Dermis blood vessel endothelial cell (primary cell): ENCODE measurements at regions not wholly inside any gene's neighbourhood (a gene's known extent, or its start where the extent isn't known, plus 50 kb on each side); places are given as distances from the start of the nearest gene placed in this dataset.

Source experiments
- DNase-seq: peaks from one replicate; pipeline ENCODE4 v3.0.0; 2010

DNA sequence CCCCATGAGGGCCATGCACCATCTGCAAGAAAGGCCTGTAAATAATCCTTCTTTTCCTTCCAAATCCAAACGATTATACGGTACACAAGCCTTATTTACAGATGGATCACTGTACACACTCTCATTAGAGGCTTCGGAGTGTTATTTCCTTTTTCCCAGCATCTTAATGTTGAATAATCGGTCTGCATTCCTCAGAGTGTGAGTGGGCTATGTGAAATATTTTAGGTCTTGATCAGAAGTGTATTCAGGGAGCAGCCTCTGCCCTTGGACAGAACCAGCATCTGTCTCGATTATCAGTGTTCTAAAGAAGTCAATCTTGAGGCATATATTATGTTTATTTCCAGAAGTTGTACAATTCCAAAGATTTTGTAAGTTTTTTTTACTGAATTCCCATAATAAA, 340.6 kb downstream of the SEC23A start:
- no peak for DNase-seq

DNA sequence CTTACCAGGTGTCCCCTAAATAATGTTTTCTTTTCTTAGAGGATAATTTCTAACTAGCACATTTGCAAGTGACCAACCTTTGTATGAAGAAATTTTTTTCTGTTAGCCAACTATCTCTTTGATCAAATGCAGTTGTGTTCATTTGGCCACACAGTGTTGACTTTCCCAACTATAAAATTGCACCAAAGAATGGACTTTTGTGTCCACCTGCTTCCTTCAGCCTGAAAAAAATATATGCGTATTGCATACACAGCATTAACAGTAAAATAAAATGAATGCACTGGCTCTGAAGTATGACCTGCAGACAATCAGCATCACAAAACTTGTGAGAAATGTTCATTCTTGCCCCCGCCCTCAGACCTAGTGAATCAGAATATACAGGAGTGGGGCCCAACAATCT, 342.0 kb downstream of the SEC23A start:
- no peak for DNase-seq

DNA sequence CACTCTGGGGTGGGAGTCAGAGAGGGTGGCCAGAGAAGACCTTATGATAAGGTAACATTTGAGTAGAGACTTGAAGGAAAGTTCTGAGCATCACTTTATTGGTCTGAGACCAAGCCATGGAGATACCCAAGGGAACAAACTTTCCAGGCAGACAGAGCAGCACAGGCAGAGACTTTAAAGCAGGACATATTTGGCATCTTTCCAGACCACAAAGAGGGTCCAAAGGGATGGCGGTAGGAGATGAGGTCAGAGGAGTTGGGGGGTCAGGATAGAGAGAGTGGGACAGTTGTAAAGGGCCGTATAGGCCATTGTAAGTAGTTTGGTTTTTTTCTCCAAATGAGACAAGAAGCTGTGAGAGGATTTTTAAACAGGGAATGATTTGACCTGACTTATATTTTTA, 344.4 kb downstream of the SEC23A start:
- DNase-seq, result no peak

GRCh38 chr14:38755036-38755435, 348.0 kb downstream of the SEC23A start:
- DNase-seq, result no peak

GRCh38 chr14:38752750-38753149, 350.3 kb downstream of the SEC23A start:
- DNase-seq, result no peak

GRCh38 chr14:38752341-38752740, 350.7 kb downstream of the SEC23A start:
- no peak for DNase-seq

DNA sequence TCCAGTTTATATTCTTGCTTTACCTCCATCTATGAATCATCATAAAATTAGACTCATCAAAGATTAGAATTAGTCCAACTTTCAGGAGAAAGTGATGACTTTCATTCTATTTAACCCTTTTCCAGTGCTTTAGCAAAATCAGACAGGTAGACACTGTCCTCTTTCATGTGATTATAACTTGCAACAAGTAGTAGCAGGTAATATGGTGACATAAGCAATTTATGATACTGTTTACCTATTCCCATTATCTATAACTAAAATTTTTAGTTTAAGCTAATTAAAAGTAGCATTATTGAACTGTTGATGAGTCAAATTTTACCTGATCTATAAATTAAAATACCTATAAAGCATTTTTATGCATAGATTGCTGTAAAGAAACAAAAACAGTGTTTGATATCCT, 351.6 kb downstream of the SEC23A start:
- no peak for DNase-seq

- DNase-seq, result no peak
Measured at GRCh38 chr14:38749936-38750335, 353.1 kb downstream of the SEC23A start.

- no peak for DNase-seq
Measured at GRCh38 chr14:38745861-38746260, 357.2 kb downstream of the SEC23A start.

DNA sequence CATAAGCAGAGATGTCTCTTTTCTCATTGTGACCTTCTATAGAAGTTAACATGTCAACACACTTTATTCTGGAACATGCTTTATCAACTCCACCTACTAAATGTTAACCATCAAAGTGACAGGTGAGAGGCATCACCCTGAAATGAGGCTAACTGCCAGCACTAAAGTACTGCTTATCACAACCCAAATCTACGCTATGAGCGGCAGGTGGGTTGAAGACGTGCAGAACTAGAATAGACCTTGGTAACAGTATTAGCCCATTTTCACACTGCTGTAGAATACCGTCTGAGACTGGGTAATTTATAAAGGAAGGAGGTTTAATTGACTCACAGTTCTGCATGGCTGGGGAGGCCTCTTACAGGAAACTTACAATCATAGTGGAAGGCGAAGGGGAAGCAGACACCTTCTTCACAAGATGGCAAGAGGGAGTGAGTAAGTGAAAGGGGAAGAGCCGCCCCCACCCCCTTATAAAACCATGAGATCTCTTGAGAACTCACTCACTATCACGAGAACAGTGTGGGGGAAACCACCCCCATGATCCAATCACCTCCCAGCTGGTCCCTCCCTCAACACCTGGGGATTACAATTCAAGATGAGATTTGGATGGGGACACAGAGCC, 359.0 kb downstream of the SEC23A start:
- DNase-seq, result no peak

DNA sequence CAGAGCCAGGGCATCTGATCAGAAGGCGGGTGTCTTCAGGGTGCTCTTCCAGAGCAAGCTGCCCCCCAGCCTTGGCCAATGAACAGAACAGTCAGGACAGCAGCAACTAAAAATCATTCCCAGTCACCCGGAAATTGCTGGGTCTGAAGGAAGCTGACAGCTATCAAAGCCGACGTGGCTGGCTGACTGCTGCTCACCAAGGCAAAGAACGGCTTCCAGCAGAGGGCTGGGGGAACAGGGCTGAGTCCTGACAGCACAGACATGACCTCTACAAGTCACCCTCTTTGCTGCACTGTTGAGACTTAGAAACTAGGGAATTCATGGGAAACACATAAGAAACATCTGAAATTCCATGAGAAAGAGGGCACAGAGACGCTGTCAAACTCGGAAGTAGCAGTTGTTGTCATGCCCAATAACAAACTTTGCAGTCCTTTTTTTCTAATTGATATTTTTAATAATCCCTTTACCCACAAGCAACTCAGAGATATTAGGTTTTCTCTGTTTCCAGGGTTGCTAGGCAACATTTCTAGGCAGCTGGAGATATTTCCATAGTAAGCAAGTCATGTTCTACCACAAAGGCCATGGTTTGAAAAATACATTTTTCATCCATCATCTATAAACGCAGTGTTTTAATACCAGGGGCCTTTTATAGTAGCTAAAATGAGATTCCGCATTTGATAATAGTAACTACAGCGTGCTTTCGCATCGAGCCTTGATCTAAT, 365.2 kb downstream of the SEC23A start:
- no peak for DNase-seq

DNA sequence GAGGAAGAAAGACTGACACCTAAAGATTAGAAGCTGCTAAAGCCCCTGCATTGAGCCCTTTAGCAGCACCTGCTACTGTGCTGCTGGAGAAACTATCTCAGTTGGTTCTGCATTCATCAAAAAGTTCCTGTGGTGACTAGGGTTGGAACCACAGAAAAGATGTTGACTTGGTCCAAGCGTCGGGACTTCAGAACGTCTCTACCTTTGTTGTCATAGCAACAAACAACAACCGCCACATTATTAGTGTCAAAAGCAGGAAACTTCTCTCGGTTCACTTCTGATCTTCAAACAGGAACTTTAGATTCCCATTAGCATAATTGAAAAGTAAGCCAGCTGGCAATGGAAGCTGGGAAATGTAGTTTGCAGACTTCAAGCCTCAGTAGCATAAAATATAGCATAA, 368.0 kb downstream of the SEC23A start:
- no peak for DNase-seq

- DNase-seq, result no peak
Measured at GRCh38 chr14:38731962-38732361, 371.1 kb downstream of the SEC23A start.

DNA sequence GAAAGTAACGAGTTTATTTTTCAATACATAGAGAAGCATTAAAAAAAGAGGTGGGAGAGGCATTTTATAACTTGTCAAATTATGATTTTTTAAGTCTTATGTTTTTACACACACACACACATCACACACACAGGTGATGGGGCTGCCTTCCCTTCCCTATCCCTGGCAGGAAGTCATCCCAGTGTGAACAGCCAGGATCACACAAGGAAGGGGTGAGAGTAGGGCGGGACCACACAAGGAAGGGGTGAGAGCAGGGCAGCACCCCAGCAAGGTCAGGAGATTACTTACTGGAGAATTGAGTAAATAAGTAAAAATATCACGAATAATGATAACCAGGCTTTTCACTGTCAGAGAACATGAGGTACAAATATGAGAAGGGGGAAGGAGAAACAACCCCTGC, 372.6 kb downstream of the SEC23A start:
- no peak for DNase-seq

DNA sequence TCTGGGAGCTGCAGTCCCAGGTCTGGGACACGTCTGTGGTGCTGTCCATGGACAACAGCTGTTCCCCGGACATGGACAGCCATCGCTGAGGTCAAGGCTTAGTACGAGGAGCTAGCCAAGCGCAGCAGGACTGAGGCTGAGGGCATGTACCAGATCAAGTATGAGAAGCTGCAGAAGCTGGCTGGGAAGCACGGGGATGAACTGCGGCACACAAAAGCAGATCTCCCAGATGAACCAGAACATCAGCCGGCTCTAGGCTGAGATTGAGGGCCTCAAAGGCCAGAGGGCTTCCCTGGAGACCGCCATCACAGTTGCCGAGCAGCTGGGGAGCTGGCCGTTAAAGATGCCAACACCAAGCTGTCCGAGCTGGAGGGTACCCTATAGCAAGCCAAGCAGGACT, 375.3 kb downstream of the SEC23A start:
- no peak for DNase-seq

- no peak for DNase-seq
Measured at GRCh38 chr14:38724621-38725020, 378.4 kb downstream of the SEC23A start.

DNA sequence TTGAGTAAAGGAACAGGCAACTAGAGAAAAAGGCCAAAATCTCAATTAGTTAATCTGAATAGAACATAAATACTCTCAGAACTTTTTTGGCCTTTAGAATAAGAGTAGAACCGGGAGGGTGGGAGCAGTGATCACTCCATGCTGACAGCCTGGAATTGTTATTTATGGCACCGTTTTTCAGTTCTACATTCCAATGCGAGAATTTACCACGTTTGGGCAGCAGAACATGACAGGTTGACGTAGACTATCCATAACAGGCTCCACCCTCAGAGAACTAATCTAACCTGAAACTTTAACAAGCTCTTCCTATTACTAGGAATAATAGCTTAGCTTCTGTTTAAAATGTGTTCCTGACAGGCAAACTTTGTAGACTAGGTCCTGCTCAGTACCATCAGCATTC, 379.1 kb downstream of the SEC23A start:
- DNase-seq, result no peak

- no peak for DNase-seq
Measured at GRCh38 chr14:38723277-38723676, 379.8 kb downstream of the SEC23A start.

DNA sequence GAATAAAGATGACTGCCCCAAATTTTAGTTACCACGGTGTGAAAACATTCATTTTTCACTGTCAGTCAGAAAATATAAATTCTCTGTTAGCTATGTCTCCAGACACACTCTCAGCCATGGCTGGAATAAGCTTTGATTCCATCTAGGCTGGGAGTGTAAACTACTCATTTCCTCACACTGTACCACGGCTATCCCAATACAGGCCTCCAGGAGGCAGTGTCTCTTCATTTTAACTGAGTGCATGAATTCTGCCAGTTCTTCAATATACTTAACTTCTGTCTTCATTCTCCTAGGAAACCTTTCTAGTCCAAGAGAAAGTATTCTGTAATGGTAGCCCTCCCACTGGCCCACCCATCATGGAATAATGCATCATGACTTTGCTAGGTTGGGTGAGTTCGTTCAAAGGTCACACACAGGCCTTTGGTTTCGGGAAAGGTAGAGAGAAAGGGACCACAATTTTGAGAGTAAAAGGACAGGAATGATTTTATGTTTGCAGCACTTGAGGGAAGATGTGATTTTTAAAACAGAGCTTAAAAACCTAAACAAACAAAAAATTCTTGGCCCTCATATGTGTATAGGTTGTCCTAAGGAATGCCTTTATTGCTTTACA, 381.1 kb downstream of the SEC23A start:
- peak; percentile 82 for DNase-seq

DNA sequence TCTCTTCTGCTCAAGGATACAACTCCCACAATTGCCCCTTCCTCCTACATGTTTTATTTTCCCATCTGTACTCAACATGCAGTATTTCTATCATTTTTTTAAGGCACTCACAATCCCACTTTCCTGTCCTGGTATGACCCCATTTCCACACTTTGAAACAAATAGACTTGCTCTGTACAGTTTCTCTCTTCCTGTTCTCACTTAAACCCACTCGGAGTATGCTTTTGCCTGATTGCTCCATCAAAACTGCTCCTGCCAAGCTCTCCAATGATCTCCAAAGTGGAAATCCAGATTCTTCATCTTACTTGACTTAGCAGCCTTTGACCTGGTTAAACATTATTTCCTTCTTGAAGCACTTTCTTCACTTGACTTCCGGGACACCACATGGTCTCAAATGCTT, 384.5 kb downstream of the SEC23A start:
- no peak for DNase-seq

GRCh38 chr14:38716926-38717325, 386.1 kb downstream of the SEC23A start:
- DNase-seq, result no peak

DNA sequence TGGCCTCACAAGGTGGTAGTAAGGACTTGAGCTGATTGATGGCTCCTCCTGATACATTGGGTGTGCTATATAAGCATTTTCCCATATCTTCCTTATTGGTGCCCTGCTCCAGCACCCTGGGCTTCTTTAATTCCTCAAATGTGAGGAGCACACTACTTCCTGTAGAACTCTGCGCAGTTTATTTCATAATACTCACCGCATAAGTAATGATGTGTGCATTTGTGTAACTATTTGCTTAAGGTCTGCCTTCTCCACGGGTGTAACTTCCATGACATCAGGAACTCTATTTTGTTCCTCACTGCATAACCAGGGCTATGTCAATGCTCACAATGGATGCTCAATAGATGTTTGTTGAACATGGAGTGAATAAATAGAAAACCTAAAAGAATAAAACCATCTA, 392.2 kb downstream of the SEC23A start:
- no peak for DNase-seq

DNA sequence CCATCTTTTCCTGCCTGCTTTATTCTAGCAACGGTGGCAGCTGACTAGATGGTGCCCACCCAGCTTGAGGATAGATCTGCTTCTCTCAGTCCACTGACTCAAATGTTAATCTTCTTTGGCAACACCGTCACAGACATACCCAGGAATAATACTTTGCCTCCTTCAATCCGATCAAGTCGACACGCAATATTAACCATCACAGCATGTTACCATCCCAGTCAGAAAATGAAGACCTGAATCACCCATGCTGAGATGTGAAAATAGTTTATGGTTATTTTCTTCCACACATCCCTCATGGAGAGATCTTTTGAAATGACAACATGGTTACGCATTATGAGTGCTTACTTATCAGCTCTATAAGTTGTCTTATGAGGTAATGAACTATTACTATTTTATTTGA, 392.8 kb downstream of the SEC23A start:
- no peak for DNase-seq

DNA sequence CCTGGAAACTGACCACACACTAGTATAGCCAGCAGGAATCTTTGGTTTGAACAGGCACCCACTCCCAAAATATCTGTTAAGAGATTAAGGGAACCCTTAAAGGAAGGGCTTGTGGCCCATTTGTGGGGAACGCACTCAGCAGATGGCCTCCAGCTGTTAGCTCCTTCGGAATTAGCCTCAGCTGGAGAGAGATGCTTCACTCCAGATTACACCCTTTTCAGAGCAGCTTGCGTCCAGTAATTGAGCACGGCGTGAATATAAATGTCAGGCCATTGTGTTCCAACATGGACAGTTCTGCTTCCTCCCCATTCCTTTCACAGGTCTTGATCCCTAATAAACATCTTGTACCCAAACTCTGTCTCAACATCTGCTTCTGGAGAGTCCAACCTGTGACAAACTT, 397.8 kb downstream of the SEC23A start:
- no peak for DNase-seq
